Spleen (tissue), 7 donors: ENCODE measurements at regions not wholly inside any gene's neighbourhood (a gene's known extent, or its start where the extent isn't known, plus 50 kb on each side); places are given as distances from the start of the nearest gene placed in this dataset.

Experiments
- CTCF ChIP-seq, 11 experiments: fragments of 200-600 bp in 7 of 11; fragments of 450-650 bp in 4 of 11; sonication (generic) in 4 of 11; IDR thresholded peaks in 8 of 11; conservative IDR thresholded peaks in 3 of 11; 1 replicate in 7 of 11; 2 replicates in 4 of 11; pipeline versions ENCODE4 v1.4.0 to v1.8.0; 2016 to 2021; ENCODE audit warnings: antibody characterized with exemption in 11 of 11, inconsistent platforms in 4 of 11, mild to moderate bottlenecking in 1 of 11
- POLR2AphosphoS5 ChIP-seq, 3 donors: sonication (generic); formaldehyde crosslinking; IDR thresholded peaks; one replicate each; pipeline ENCODE4 v1.5.1; 2017; ENCODE audit warnings: antibody characterized with exemption in 3 of 3
- donor health status: DM: no; HTN: no; CAD: no; lungs with moderate emphysema.
- donor health status: DM: no; HTN: no; CAD: no.
- donor health status: DM: no; HTN: no; CAD: no.

- TF ChIP-seq CTCF (IDR thresholded peaks at IDR 0.05 in 8 of 11, conservative IDR thresholded peaks at IDR 0.05 in 3 of 11) (no peak), POLR2AphosphoS5 (IDR thresholded peaks at IDR 0.05) (no peak)
Observed at GRCh38 chr18:51400721-51401120, 203.2 kb upstream of the MEX3C start.
